ENCODE measurements at regions not wholly inside any gene's neighbourhood (a gene's known extent, or its start where the extent isn't known, plus 50 kb on each side); places are given as distances from the start of the nearest gene placed in this dataset.

DNA sequence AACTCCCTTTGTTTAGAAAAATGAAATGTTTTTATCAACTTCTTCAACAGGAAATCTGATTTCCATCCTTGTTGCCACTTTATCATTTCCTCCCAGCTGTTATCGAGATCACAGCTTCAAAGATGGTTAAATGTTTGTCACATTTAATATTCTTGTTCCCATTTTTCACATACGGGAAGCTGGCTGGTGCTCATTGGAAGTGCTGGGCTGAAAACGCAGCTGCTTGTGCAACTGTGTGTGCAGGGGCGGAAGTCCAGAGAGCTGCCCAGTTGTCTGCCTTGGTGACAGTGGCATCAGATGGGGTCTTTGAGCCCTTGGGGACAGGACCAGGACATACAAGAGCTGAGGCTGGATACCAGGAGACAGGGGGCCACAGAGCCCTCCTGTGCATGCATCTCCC is 549.2 kb upstream of the CDH11 start:
- DNase-seq (ENCODE audit: low spot score): no peak

DNA sequence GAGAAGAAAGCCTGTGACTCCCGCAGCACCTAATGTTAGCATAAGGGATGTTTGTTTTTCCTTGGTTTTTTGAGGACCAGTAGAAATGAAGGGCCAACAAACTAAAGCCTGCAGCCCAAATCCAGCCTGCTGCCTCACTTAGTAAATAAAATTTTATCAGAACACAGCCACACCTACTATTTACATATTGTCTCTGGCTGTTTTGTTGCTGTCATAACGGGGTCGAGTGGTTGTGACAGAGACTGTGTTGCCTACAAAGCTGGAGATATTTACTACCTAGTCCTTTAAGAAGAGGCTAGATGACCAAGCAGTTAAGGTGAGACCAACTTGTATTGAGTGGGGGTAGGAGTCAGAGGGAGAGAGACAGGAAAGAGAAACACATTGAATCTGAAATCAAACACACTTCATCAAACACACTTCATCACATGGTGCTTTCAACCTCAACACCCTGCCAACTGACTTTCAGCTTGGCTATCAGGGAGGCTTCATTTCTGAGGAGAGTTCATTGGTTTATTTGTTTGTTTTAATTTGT is 546.3 kb upstream of the CDH11 start:
- DNase-seq (ENCODE audit: low spot score): no peak

DNA sequence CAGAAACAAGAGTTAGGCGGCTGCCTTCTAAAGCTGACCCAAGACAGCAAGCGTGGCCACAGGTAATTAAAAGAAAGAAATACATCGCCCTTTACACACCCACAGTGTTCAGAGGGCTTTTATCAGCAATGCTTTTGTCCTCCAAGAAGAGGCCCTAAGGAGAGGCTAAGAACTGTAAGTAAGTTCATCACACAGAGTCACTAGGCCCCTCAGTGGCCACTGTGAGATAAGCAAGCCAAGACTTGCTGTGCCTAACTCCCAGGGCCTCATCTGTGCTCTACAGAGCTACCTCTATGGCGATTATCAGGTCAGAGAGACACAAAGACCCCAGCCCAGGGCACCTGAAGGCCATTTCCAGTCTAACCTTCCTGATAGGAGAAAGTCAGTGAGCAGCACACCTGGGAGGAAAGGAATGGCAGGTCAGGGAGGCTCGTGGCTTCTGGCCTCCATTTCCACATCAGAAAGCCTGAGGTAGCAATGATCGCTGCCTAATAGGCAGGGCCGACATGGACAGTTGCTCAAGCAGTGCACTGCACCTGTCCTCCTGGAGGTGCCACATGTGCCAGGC is 545.2 kb upstream of the CDH11 start:
- no peak for DNase-seq (ENCODE audit: low spot score)

DNA sequence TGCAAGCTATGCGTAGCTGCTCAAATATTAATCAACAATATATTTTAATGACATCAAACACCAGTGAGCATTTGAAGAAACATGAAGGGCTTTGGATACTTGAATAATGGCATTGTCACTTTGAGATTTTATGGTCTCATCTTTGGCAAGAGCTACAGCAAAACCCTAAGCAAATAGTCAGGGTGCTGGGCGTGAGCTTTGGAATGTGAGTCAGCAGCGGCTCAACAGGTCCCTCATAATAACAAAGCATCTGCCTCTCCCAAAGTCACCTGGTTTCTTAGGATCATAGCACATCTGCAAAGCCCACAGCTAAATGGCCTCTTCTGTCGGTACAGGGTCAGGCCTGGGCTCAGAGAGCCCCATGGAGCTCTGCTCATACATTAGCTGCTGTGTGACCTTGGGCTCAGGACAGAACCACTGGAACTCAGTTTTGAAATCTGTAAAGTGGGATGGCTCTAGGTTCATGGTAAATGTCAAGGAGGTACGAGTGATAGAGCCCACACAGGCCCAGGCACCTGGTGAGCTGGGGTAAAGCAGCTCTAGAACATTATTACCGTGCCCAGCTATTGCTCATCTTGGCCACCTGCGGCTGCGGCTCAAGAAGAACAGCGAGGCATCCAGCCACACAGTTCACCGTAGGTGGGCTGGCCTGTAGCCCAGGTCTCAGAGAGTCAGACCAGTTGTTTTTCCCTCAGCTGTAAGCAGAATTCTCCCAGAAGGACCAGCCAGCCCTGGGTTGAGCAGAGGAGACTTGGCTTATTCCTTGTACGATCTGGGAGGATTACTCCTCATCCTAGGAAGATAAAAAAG is 544.5 kb upstream of the CDH11 start:
- no peak for DNase-seq (ENCODE audit: low spot score)

DNA sequence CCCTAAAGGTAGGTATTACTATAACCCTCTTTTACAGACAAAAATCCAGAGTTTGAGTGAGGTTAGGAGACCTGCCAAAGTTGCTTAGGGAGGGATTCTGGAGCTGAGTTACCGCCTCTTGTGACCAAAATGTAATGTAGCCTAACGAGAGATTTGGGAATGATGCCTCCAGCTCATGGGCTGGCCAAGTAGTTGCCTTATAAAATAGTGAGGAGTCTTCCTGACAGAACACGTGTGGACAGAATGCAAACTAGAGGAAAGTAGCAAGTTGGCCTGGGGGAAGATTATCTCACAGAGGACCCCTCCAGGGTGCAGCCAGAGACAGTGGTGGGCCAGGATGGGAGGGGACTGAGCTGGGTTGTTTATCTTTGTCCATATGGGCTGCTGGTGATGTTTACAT is 543.7 kb upstream of the CDH11 start:
- no peak for DNase-seq (ENCODE audit: low spot score)

DNA sequence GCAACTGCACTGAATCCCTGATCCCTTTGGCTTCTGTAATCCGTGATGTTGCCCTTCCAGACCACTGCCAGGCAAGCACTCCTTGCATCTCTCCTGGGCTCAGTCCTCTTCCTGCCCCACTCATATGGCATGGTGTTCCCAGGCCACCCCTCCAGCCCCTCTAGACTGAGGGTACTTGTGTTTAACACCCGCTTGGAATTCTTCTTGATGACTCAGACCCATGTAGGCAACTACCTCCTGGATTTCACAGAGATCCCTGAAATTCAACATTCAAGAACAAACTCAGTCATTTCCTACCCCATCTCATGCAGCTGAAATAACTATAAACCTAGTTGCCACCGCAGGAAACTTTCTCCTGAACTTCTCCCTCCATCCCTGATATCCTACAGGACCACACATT is 541.9 kb upstream of the CDH11 start:
- DNase-seq (ENCODE audit: low spot score): no peak

DNA sequence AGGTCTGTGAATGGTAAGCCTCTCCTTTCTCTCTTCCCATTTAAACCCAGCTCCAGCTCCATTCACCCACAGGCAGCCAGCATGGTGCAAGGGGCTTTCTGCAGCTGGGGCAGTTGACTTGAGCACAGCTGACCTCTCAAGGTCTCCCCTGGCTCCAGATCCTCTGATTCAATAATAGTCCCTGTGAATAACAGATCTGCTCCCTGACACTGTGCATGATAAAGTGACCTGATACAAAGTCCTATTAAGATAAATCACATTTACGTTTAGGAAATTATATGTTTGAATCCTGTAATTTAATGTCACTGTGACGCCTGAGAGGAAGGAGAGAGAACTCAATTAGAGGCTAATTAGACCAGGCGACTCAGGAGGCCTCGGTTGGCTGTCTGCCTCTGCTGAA is 540.4 kb upstream of the CDH11 start:
- no peak for DNase-seq (ENCODE audit: low spot score)

DNA sequence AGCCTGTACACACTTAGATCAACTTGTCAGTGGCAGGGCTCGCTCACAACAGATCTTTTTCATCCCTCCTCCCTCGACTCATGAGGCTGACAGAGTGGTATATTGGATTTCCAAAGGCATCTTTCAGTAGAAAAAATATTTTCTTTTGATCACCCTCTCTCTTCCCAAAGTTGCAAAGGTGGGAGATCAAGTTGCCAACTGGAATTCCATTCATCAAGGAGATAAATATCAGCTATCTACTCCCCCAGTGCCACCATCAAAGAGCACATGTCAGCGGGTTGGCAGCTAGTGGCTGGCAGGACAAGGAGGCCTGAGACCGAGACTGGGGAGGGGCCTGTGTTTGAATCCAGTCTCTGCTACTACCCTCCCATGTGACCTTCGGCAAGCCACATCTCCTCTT is 539.7 kb upstream of the CDH11 start:
- no peak for DNase-seq (ENCODE audit: low spot score)

DNA sequence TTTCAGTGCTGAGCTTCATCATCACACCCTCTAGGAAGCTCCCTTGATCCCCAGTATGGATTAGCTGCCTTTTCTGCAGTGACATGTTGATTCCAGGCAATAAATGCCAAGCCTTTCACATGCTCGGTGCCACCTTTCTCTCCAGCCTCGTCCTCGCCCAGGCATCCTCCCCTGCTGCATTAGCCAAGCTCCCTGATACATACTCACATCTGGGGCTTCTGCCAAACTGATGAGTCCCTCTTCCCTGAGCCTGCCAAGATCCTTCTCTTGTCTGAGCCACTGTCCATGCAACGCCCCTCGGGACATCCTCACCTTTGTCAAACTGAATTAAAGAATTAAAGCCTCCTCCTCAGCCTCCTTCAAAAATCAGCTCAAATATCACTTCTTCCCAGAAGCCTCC is 538.5 kb upstream of the CDH11 start:
- DNase-seq (ENCODE audit: low spot score): no peak

DNA sequence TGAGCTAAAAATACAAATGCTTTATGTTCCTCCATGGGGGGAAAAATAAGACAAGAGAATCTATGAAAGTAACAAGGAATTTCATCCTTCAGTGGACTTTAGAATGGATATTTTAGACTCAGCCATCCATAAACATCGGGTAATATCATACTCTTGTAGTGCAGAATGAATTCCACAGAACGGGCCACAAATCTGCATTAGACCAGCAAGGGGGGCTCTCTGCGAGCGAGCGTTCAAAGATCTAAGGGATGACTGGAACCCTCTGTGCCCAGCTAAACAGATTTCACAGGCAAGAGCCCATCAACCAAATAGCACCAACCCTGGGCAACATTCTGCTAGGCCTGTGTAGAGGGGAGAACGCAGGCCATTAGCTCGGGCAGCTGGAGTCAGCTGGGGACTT is 537.9 kb upstream of the CDH11 start:
- no peak for DNase-seq (ENCODE audit: low spot score)

DNA sequence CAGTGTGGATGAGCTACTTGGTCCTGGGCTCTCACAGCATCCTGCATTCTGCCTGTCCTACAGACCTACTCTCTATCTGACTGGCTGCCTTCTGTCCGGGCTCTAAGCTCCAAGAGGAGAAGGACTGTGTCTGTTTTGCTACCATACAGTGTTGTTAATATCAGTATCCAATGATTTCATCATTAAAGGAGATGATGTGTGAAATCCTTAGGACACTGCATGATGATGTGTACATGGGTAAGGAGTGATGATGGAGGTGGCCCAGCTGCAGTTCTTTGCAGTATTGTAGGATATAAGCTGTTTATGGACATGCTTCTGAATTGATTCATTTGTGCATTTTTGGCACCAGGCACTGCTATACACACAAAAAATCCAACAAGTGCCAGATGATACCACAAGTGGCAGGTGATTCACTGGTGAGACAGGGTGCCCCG is 536.9 kb upstream of the CDH11 start:
- DNase-seq (ENCODE audit: low spot score): no peak

DNA sequence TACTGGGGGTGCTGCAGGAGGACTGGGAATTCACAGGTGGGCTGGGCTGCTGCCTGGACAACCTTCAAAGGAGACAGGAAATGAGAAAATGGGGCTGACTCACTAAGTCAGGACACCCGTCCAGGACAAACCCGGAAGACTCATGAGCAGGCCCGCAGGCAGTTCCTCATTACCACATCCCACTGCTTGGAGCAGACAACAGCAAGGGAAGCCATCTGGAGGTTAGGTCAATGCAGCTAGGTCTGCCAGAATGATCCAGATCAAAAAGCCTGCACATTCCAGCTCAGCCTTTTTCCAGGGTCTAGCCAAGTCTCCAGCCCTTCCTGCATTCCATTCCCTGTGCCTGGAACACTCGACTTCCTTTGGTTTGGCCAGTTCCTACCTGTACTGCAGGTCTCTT is 536.5 kb upstream of the CDH11 start:
- DNase-seq (ENCODE audit: low spot score): no peak

DNA sequence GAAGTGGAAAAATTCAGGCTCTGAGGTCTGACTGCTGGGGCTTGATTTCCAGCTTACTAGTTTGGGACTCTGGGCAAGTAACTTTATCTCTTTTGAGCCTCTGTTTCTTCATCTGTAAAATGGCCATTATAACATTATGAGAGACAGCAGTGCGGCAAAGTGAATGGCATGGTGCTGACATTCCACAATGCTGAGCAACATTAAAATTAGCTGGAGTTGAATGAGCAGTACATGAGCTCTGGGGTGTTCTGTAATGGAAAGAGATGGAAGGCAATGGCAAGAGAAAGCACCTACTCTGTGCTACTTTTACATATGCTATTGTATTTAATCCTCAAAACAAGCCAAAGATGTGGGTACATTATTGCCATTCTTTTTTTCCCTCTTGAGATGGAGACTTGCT is 535.7 kb upstream of the CDH11 start:
- DNase-seq (ENCODE audit: low spot score): no peak

DNA sequence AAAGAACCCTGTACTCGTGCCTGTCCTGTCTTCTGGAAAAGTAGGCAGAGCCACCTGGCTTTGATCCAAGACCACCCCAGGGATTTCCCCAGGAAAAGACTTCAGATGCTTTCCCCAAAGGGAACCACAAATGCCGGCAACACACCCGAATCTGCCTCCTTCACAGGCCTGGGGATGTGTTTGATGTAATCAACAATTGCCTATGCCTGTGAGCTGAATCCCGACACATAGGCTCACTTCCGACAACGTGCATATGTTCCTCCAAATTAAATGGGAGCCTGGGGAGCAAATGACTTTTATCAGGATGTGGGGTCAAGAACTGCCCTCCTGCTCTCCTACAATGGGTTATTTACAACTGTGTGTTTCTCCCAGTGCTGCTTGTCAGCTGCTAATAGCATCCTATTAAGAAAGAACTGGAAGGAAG is 535.2 kb upstream of the CDH11 start:
- DNase-seq (ENCODE audit: low spot score): no peak

DNA sequence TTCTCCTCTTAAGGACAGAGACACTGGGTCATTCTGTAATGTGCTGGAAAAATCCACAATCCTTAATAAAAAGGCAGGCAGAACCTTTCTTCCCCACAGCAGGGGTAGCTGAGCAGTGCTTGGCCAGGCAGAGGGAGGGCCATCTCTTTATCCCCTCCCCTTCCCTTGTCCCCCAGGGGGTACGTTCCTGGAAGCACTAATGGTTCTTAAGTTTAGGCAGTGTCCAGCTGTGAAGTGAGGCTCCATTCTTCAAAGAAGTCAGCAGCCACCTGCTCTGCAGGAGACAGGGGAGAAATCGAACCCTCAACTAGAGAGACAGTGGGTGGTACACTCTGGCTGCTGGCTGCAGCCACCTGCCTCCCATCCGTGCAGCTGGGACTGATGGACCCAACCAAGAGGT is 533.9 kb upstream of the CDH11 start:
- no peak for DNase-seq (ENCODE audit: low spot score)

DNA sequence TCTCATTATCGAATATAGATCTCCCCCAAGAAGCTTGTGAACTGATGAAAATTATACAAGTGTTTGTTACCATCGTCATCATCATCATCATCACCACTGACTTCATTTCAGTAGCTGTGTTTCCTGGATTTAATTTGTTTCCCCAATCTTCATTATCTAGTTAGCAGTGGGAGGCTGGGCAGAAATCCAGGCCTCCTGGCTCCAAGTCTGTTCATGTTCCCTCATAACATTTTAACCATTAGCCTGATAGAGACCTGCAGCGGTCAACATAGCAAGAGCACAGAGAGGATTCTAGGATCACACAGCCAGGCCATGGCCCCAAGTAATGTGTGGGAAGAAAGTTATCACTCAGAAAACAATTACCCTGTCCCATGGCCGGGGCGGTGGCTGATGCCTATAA is 526.2 kb upstream of the CDH11 start:
- DNase-seq (ENCODE audit: low spot score): no peak

DNA sequence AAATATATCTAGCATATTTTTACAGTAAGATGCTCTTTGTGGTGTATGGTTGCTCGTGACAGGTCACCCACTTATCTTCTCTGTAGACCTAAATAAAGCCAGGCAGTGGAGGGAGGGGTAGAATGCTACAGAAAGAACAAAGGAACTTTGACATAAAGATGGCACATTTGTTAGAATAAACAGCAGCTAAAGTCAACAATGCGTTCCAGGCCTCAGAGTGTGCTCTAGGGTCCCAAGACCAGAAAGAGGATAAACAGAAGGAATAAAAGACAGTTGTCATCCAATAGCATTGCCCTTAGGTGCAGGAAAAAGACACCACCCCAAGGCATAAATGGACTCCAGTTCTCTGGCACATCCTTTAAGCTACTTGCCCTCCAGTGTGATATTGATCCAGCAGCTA is 523.0 kb upstream of the CDH11 start:
- no peak for DNase-seq (ENCODE audit: low spot score)

DNA sequence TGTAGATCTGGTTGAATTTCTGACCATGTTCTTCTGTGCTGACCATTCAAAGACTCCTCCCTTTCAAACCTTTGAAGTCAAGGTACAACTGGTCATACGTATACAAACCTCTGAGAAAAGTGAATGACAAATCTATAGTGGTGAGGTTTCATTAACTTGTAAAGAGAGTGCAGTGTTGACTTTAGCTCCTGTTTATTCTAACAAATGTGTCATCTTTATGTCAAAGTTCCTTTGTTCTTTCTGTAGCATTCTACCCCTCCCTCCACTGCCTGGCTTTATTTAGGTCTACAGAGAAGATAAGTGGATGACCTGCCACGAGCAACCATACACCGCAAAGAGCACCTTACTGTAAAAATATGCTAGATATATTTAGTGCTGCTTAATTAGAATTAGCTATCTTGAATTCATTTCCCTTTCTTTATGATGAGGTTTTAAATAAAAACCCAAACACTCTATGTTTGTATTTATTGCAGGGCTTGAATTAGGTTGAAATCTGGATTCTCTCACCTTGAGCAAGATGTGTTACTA is 520.0 kb upstream of the CDH11 start:
- DNase-seq (ENCODE audit: low spot score): no peak

DNA sequence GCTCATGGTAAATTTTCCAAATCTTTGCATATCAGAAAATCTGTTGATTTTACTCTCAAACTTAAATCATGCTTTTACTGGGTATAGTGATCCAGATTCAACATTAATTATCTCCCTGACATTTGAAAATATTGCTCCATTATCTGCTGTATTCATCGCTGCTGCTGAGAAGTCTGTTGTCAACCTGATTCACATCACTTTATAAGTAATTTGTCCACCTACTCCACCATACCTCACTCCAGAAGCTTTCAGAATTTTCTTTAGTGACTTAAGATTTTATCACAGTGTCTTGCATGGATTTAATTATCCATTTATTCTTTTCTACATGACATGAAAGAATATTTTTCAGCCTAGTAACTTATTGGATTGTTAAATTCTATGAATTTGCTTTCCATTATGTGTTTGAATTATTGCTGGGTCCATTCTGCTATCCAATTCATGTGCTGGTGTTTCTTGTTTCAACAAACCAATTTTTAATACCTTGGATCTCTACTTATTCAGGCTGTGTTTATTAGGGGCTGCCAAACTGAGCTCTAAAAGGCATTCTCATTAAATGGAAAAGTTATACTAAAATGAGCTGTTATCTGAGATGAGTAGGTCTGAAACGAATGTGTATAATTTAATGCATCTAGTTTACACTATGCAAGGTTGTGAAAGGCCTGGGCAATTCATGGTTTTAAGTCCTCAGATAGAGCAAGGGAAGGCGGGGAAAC is 519.3 kb upstream of the CDH11 start:
- DNase-seq (ENCODE audit: low spot score): no peak

DNA sequence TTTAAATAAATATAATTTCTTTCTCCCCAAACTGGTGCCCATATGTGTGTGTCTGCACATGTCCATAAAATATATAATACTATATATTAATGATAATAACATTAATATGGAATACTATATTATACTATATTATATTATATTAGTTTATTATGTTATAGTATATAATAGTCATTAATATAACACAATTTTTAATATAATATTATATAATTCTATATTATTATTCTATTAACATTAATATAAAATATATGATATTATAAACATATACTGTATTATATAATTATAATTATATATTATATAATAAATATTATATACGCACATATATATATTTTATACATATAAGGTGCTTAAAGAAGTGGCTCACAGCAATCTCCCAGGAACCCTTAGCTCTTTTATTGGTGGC is 513.0 kb upstream of the CDH11 start:
- DNase-seq (ENCODE audit: low spot score): no peak

DNA sequence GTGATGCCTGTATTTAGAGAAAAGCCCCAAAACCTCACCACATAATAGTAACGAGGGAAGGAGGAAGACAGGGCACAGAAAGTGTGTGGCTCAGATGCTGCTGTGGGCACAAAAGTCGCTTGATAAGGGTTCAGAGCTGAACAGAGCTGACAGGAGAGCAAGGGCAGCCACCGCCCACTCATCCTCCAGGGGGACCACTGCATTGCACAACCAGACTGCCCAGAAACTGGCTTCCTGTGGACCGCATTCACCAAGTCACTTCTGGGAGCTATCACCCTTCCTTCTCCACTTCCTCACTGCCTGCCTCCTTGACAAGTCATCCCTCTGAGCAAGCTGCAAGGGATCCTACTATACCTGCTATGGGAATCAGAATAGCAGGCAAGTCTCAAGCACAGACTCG is 512.4 kb upstream of the CDH11 start:
- no peak for DNase-seq (ENCODE audit: low spot score)

DNA sequence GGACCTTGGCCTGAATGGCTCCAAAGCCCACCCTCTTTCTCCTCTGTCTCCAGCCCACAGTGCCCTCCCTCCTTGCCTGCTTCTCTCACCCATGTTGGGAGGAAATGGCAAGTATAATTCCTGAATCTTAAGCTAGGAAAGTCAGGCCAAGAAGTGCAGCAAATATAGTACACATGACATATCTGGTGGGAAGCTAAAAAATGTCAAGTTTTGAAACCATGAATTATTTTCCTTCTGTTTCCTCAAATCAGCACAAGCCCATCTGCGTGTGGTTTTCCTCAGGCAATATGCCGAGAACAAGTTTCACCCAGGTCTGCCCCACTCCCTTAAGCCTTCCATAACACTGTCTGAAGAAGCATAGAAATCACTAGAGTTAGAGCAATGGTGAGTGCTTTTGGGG is 502.8 kb upstream of the CDH11 start:
- DNase-seq (ENCODE audit: low spot score): no peak

DNA sequence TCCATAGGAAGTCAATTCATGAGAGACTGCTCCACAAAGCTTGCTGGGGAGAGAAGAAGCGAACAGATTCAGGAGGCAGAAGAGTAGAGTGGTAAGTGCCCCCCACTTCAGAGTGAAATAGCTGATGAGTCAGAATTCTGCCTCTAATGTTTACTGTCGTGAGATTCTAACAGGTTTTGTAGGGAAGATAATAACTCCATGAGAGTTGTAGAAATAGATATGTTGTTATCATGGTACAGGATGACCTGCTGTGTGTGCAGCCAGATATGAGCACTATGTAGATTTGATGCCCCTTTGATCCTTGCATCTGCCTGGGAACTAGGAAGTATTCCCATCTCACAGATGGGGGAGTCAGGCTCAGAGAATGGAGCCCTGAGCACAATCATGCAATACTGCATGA is 502.4 kb upstream of the CDH11 start:
- DNase-seq (ENCODE audit: low spot score): no peak
